ENCODE measurements at regions not wholly inside any gene's neighbourhood (a gene's known extent, or its start where the extent isn't known, plus 50 kb on each side); places are given as distances from the start of the nearest gene placed in this dataset.

- ChIA-PET POLR2A (no interaction called here), CTCF (interaction anchor here (1.7 kb wide), 1 partner anchor 10 kb away, joined by 5 read pairs; no protein-coding TSS in a partner anchor)
- no peaks in the 10 kb centered on the region for H3K27me3 ChIP-seq (ENCODE audit: insufficient read depth)
- no peak overlapping the region for H2AFZ ChIP-seq (ENCODE audit: low read depth)
- no peaks in the 10 kb centered on the region for H3K4me1 ChIP-seq (ENCODE audit: control insufficient read depth in 1 of 2, insufficient read depth in 2 of 2, low read depth in 1 of 2, low read length in 1 of 2)
- 60% methylated on average over 2 of the region's 2 CpGs for WGBS (ENCODE audit: low lambda C conversion rate)
- no peak for DNase-seq
- no peak overlapping the region for H3K4me2 ChIP-seq
- H3K9ac ChIP-seq: no peak overlapping the region
- no peaks in the 10 kb centered on the region for H3K36me3 ChIP-seq (replicated peaks in 1 of 2; ENCODE audit: control insufficient read depth in 1 of 2, insufficient read depth in 2 of 2, low read length in 1 of 2)
- H3K9me2 ChIP-seq: no peaks in the 10 kb centered on the region
- H3K4me3 ChIP-seq (ENCODE audit: low read depth in 2 of 2, low read length in 1 of 2): no peak overlapping the region
- H4K20me1 ChIP-seq (ENCODE audit: insufficient read depth): no peaks in the 10 kb centered on the region
- TF ChIP-seq FOSL2 (IDR thresholded peaks at IDR 0.05; ENCODE audit: borderline replicate concordance, low read depth): no peak
- no peak for TF ChIP-seq SIN3A (IDR thresholded peaks at IDR 0.05; ENCODE audit: borderline replicate concordance, low read depth, low read length)
- no peak for TF ChIP-seq RXRA (IDR thresholded peaks at IDR 0.05; ENCODE audit: borderline replicate concordance, low read depth)
- no peak for TF ChIP-seq RAD21 (IDR thresholded peaks at IDR 0.05; ENCODE audit: low read length)
- TF ChIP-seq TAF1 (IDR thresholded peaks at IDR 0.05; ENCODE audit: borderline replicate concordance, low read depth, low read length): no peak
- TF ChIP-seq NRF1 (IDR thresholded peaks at IDR 0.05; ENCODE audit: low read depth, low read length): no peak
- H3K9me3 ChIP-seq: peaks cover 4% of the 10 kb centered on the region; the same call in 1 of the 2 replicates
- H3K27ac ChIP-seq (ENCODE audit: low read depth in 2 of 2, low read length in 1 of 2): no peak overlapping the region
- H3K79me2 ChIP-seq (ENCODE audit: insufficient read depth): no peaks in the 10 kb centered on the region
- H3F3A ChIP-seq (replicated peaks; ENCODE audit: insufficient read depth): no peaks in the 10 kb centered on the region
These were observed 65.3 kb downstream of the IFNG start for GRCh38 chr12:68094195-68094594.

- ChIA-PET POLR2A (no interaction called here), CTCF (no interaction called here)
- Histone ChIP-seq H3K27me3 (ENCODE audit: insufficient read depth) (no peaks in the 10 kb centered on the region), H3F3A (replicated peaks; ENCODE audit: insufficient read depth) (no peaks in the 10 kb centered on the region), H2AFZ (ENCODE audit: low read depth) (no peak overlapping the region), H3K9me3 (peaks cover 4% of the 10 kb centered on the region; the same call in 1 of the 2 replicates), H3K27ac (ENCODE audit: low read depth in 2 of 2, low read length in 1 of 2) (no peak overlapping the region), H4K20me1 (ENCODE audit: insufficient read depth) (no peaks in the 10 kb centered on the region), H3K36me3 (replicated peaks in 1 of 2; ENCODE audit: control insufficient read depth in 1 of 2, insufficient read depth in 2 of 2, low read length in 1 of 2) (no peaks in the 10 kb centered on the region), H3K4me1 (ENCODE audit: control insufficient read depth in 1 of 2, insufficient read depth in 2 of 2, low read depth in 1 of 2, low read length in 1 of 2) (no peaks in the 10 kb centered on the region), H3K9ac (no peak overlapping the region), H3K79me2 (ENCODE audit: insufficient read depth) (no peaks in the 10 kb centered on the region), H3K4me3 (ENCODE audit: low read depth in 2 of 2, low read length in 1 of 2) (no peak overlapping the region), H3K4me2 (no peak overlapping the region), H3K9me2 (no peaks in the 10 kb centered on the region)
- 28% methylated on average over 2 of the region's 2 CpGs for WGBS (ENCODE audit: low lambda C conversion rate)
- TF ChIP-seq RAD21 (IDR thresholded peaks at IDR 0.05; ENCODE audit: low read length) (no peak), SIN3A (IDR thresholded peaks at IDR 0.05; ENCODE audit: borderline replicate concordance, low read depth, low read length) (no peak), RFX5 (IDR thresholded peaks at IDR 0.05; ENCODE audit: low read length) (no peak), FOSL2 (IDR thresholded peaks at IDR 0.05; ENCODE audit: borderline replicate concordance, low read depth) (no peak), ZBTB33 (IDR thresholded peaks at IDR 0.05; ENCODE audit: borderline replicate concordance, low read depth) (no peak), FOXJ3 (CRISPR knock-in tag; IDR thresholded peaks at IDR 0.05) (no peak), TEAD4 (IDR thresholded peaks at IDR 0.05; ENCODE audit: borderline replicate concordance, insufficient read depth) (no peak), USF1 (IDR thresholded peaks at IDR 0.05; ENCODE audit: borderline replicate concordance, low read depth) (no peak), REST (IDR thresholded peaks at IDR 0.05; ENCODE audit: low read depth, low read length) (no peak), RCOR1 (IDR thresholded peaks at IDR 0.05; ENCODE audit: low read length) (no peak), CHD2 (IDR thresholded peaks at IDR 0.05; ENCODE audit: low read length, partially characterized antibody) (no peak), EZH2phosphoT487 (IDR thresholded peaks at IDR 0.05; ENCODE audit: borderline replicate concordance, low read depth) (no peak), USF2 (IDR thresholded peaks at IDR 0.05; ENCODE audit: borderline replicate concordance, low read depth, low read length) (no peak), JUND (IDR thresholded peaks at IDR 0.05) (no peak)
- TF ChIP-seq, protein P1, sequence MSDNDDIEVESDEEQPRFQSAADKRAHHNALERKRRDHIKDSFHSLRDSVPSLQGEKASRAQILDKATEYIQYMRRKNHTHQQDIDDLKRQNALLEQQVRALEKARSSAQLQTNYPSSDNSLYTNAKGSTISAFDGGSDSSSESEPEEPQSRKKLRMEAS (IDR thresholded peaks at IDR 0.05; ENCODE audit: low read depth): no peak
- DNase-seq: no peak
These were observed 66.6 kb downstream of the IFNG start for GRCh38 chr12:68092976-68093375.
